ENCODE measurements at regions not wholly inside any gene's neighbourhood (a gene's known extent, or its start where the extent isn't known, plus 50 kb on each side); places are given as distances from the start of the nearest gene placed in this dataset.

DNA sequence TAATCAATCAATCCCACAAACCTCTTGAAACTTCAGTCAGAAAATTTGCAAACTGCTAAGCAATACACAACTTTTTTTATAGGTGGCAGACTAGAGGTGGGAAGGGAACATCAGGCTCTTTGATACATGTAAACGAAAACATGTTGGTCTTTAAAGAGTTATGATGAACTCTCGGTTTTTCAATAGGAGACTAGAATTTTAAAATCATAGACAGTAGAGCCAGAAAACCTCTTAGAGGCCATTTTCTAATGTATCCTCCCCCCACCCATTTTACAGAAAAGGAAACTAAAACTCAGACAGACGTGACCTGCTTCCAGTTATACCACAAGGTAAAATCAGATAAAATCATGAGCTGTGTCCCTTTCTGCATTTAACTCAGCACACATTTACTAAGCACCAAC, 179.1 kb upstream of the LPP start:
- peak overlapping the region; percentile 73 for H3K27ac Mint-ChIP-seq
- peaks cover 0 to 14% (median 5%) of the 10 kb centered on the region in 4 experiments for H3K27me3 ChIP-seq (replicated peaks in 1 of 4; ENCODE audit: control extremely low read depth in 1 of 4, control insufficient read depth in 3 of 4, insufficient read depth in 4 of 4, low read length in 3 of 4)
- H3K27me3 Mint-ChIP-seq = peaks cover 26% of the 10 kb centered on the region
- peaks cover 65% of the 10 kb centered on the region for H3K4me1 Mint-ChIP-seq
- peaks cover 0 to 5% (median 5%) of the 10 kb centered on the region in 3 donors for H3K9me3 ChIP-seq (ENCODE audit: control extremely low read depth in 1 of 3, control insufficient read depth in 2 of 3, insufficient read depth in 1 of 3, low read length in 2 of 3)
- CTCF ChIA-PET = interaction anchor here (0.5 to 5.6 kb wide), 16 partner anchors 25 to 980 kb away, joined by 3 to 61 read pairs (median 4); partner anchors contain the start of genes BCL6 and LPP
- DNase-seq (peak; percentile 56), ATAC-seq (ENCODE audit: low read depth) (no peak)
- TF ChIP-seq EZH2 (IDR thresholded peaks at IDR 0.05; ENCODE audit: borderline replicate concordance, insufficient read depth, low read depth, low read length, poor library complexity, severe bottlenecking) = no peak
- TF ChIP-seq, protein P1, sequence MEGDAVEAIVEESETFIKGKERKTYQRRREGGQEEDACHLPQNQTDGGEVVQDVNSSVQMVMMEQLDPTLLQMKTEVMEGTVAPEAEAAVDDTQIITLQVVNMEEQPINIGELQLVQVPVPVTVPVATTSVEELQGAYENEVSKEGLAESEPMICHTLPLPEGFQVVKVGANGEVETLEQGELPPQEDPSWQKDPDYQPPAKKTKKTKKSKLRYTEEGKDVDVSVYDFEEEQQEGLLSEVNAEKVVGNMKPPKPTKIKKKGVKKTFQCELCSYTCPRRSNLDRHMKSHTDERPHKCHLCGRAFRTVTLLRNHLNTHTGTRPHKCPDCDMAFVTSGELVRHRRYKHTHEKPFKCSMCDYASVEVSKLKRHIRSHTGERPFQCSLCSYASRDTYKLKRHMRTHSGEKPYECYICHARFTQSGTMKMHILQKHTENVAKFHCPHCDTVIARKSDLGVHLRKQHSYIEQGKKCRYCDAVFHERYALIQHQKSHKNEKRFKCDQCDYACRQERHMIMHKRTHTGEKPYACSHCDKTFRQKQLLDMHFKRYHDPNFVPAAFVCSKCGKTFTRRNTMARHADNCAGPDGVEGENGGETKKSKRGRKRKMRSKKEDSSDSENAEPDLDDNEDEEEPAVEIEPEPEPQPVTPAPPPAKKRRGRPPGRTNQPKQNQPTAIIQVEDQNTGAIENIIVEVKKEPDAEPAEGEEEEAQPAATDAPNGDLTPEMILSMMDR (IDR thresholded peaks at IDR 0.05) = peak; percentile 22
- intact Hi-C loops (cut with micrococcal nuclease) = loop anchor here (5.0 to 10.0 kb wide), 5 partner anchors 33 to 980 kb away; no protein-coding TSS in a partner anchor
- peak overlapping the region; percentile 58 for H3K4me2 ChIP-seq (replicated peaks; ENCODE audit: low read depth, low read length, poor library complexity, severe bottlenecking)
- H3K36me3 ChIP-seq (replicated peaks in 1 of 2; ENCODE audit: control extremely low read depth in 1 of 2, control insufficient read depth in 1 of 2, extremely low read depth in 1 of 2, insufficient read depth in 2 of 2, low read length in 1 of 2) = no peaks in the 10 kb centered on the region
- peak overlapping the region; percentile 25 for H3K9ac ChIP-seq (ENCODE audit: low read length)
- H3K27ac ChIP-seq (ENCODE audit: low read length in 2 of 2) = no peak overlapping the region
- H2AFZ ChIP-seq (ENCODE audit: insufficient read depth, low read depth, low read length, poor library complexity, severe bottlenecking) = no peak overlapping the region
- H3K4me3 ChIP-seq (ENCODE audit: control extremely low read depth in 1 of 5, extremely low read depth in 1 of 5, insufficient read depth in 1 of 5, low read depth in 2 of 5, low read length in 4 of 5) = peak overlapping the region in 3 of 5 experiments; percentile 29 to 51 (median 34)
- peak overlapping the region; percentile 81 for H3K4me3 Mint-ChIP-seq
- no peaks in the 10 kb centered on the region for H4K20me1 ChIP-seq (ENCODE audit: control insufficient read depth, insufficient read depth, low read length, poor library complexity, severe bottlenecking)
- no peaks in the 10 kb centered on the region for H3K79me2 ChIP-seq (ENCODE audit: control insufficient read depth, insufficient read depth, low read length)
- WGBS (ENCODE audit: insufficient coverage) = 0% methylated on average over 1 of the region's 3 CpGs
- POLR2A ChIA-PET = interaction anchor here (0.5 to 1.0 kb wide), 2 partner anchors 229 to 231 kb away, joined by 4 to 6 read pairs; partner anchors contain the start of gene BCL6
- peaks cover 51 to 57% of the 10 kb centered on the region in 2 donors for H3K4me1 ChIP-seq (ENCODE audit: control insufficient read depth in 2 of 2, insufficient read depth in 2 of 2, low read length in 2 of 2)
- H3K9me3 Mint-ChIP-seq (ENCODE audit: insufficient read depth) = no peaks in the 10 kb centered on the region

All from B cell (primary cell).